ENCODE measurements at regions not wholly inside any gene's neighbourhood (a gene's known extent, or its start where the extent isn't known, plus 50 kb on each side); places are given as distances from the start of the nearest gene placed in this dataset.

DNA sequence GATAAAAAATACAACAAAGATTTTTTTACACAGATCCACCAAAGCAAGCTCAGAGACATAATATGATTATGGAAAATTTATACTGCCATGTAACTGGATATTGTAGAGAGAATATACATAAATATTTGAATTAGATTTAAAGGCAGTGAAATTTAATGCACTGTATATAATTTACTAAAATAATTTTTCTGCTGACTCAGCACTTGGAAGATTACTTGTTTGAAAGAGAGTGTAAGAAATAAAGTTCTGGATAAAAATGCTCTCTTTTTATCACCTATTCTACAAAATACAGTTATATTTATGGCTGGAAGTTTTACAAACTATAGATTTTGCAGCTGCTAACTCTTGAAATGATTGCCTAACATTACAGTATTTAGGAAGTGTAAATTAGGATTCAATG lies 628.3 kb upstream of the CHORDC1 start:
- TF ChIP-seq, protein P1, sequence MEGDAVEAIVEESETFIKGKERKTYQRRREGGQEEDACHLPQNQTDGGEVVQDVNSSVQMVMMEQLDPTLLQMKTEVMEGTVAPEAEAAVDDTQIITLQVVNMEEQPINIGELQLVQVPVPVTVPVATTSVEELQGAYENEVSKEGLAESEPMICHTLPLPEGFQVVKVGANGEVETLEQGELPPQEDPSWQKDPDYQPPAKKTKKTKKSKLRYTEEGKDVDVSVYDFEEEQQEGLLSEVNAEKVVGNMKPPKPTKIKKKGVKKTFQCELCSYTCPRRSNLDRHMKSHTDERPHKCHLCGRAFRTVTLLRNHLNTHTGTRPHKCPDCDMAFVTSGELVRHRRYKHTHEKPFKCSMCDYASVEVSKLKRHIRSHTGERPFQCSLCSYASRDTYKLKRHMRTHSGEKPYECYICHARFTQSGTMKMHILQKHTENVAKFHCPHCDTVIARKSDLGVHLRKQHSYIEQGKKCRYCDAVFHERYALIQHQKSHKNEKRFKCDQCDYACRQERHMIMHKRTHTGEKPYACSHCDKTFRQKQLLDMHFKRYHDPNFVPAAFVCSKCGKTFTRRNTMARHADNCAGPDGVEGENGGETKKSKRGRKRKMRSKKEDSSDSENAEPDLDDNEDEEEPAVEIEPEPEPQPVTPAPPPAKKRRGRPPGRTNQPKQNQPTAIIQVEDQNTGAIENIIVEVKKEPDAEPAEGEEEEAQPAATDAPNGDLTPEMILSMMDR (IDR thresholded peaks at IDR 0.05), result no peak
- TF ChIP-seq POLR2A (IDR thresholded peaks at IDR 0.05) (no peak), EP300 (IDR thresholded peaks at IDR 0.05) (no peak)

All from ovary (tissue), 3 donors.